Body of pancreas (tissue), 4 donors: ENCODE measurements at regions not wholly inside any gene's neighbourhood (a gene's known extent, or its start where the extent isn't known, plus 50 kb on each side); places are given as distances from the start of the nearest gene placed in this dataset.
"Not testable (repeated sequence)": the region's sequence is repeated elsewhere in the genome, so short reads cannot be mapped to it uniquely, and the experiment has no call there.

Experiments
- ATAC-seq: fragments of 150-250 bp; one replicate; pipeline ENCODE4 v1.9.1; 2016
- DNase-seq, 4 donors: peaks; one replicate each; pipeline ENCODE4 v3.0.0-alpha.2; 2019
- H3K27ac ChIP-seq, 4 donors: fragments of 200-600 bp; sonication (generic); 1 replicate in 3 of 4; 2 replicates in 1 of 4; pipeline versions ENCODE4 v1.5.1 to v1.6.1; 2016 to 2019; ENCODE audit warnings: mild to moderate bottlenecking in 1 of 4, mixed read lengths in 1 of 4, moderate library complexity in 1 of 4
- H3K27me3 ChIP-seq, 2 donors: fragments of 200-600 bp; sonication (generic); one replicate each; pipeline ENCODE4 v1.6.0; 2016; ENCODE audit warnings: mild to moderate bottlenecking in 1 of 2
- H3K36me3 ChIP-seq, 2 donors: fragments of 200-600 bp; sonication (generic); replicated peaks in 1 of 2; 2 replicates each; pipeline ENCODE4 v1.5.1; 2016; ENCODE audit warnings: low read depth in 2 of 2; ENCODE audit not compliant: insufficient read depth in 1 of 2
- H3K4me1 ChIP-seq: fragments of 200-600 bp; sonication (generic); one replicate; pipeline ENCODE4 v1.6.0; 2016
- H3K4me3 ChIP-seq, 2 donors: fragments of 200-600 bp; sonication (generic); 1 replicate in 1 of 2; 2 replicates in 1 of 2; pipeline ENCODE4 v1.5.1; 2016 to 2019
- H3K9me3 ChIP-seq, 3 donors: fragments of 200-600 bp; sonication (generic); 1 replicate in 2 of 3; 2 replicates in 1 of 3; pipeline ENCODE4 v1.5.1; 2016
- POLR2A ChIP-seq, 3 donors: fragments of 450-650 bp; IDR thresholded peaks; one replicate each; pipeline ENCODE4 v1.6.1; 2016; ENCODE audit warnings: antibody characterized with exemption in 3 of 3, mild to moderate bottlenecking in 2 of 3
- WGBS, 2 donors: methylation state at CpG; one replicate each; pipeline ENCODE4 v1.1.5; 2017; 5-methylcytosine and 5-hydroxymethylcytosine counted together
- intact Hi-C: fragments of 100-400 bp; cut with DNase I; formaldehyde crosslinking; loops from one replicate; pipeline ENCODE4 v1.15.1; 2023
- TF ChIP-seq, protein P1 (sequence below), 7 experiments: fragments of 450-650 bp in 4 of 7; fragments of 200-600 bp in 3 of 7; sonication (generic) in 3 of 7; IDR thresholded peaks; one replicate each; pipeline ENCODE4 v1.5.1; 2016 to 2019; ENCODE audit warnings: antibody characterized with exemption in 7 of 7

DNA sequence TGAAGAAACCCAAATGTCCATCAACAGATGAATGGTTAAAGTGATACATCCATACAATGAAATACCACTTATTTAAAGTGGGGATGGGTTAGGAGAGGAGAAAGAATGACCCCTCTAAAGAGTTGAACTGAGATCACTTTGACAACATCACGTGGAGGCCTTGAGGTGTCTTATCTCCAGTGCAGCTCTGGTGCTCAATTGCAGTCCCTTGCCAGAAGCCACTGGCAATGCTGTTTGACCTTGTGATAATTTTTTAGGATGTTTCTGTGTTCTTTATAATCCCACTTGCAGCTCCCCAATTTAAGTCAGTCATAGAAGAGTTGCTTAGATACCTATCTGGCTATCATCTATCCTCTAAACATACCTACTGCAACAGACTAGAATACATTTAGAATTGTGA lies 167.6 kb downstream of the ZNF648 start:
- 26 to 38% methylated on average over 1 of the region's 1 CpG for WGBS, 2 donors

DNA sequence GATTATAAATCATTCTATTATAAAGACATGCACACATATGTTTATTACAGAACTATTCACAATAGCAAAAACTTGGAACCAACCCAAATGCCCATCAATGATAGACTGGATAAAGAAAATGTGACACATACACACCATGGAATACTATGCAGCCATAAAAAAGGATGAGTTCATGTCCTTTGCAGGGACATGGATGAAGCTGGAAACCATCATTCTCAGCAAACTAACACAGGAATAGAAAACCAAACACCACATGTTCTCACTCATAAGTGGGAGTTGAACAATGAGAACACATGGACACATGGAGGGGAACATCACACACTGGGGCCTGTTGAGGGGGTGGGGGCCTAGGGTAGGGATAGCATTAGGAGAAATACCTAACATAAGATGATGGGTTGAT lies 168.4 kb downstream of the ZNF648 start:
- H3K36me3 ChIP-seq, H3K9me3 ChIP-seq, intact Hi-C loops, ATAC-seq, H3K4me3 ChIP-seq, DNase-seq, H3K4me1 ChIP-seq, H3K27me3 ChIP-seq, H3K27ac ChIP-seq: not testable (repeated sequence)

More for the DNA sequence above, 167.6 kb downstream of the ZNF648 start:
- Histone ChIP-seq H3K27me3 (no peaks in the 10 kb centered on the region), H3K27ac (no peak overlapping the region), H3K9me3 (no peaks in the 10 kb centered on the region), H3K4me1 (no peaks in the 10 kb centered on the region), H3K36me3 (no peaks in the 10 kb centered on the region), H3K4me3 (no peak overlapping the region)
- ATAC-seq (no peak), DNase-seq (no peak)
- TF ChIP-seq, protein P1, sequence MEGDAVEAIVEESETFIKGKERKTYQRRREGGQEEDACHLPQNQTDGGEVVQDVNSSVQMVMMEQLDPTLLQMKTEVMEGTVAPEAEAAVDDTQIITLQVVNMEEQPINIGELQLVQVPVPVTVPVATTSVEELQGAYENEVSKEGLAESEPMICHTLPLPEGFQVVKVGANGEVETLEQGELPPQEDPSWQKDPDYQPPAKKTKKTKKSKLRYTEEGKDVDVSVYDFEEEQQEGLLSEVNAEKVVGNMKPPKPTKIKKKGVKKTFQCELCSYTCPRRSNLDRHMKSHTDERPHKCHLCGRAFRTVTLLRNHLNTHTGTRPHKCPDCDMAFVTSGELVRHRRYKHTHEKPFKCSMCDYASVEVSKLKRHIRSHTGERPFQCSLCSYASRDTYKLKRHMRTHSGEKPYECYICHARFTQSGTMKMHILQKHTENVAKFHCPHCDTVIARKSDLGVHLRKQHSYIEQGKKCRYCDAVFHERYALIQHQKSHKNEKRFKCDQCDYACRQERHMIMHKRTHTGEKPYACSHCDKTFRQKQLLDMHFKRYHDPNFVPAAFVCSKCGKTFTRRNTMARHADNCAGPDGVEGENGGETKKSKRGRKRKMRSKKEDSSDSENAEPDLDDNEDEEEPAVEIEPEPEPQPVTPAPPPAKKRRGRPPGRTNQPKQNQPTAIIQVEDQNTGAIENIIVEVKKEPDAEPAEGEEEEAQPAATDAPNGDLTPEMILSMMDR (IDR thresholded peaks at IDR 0.05) = no peak
- no peak for TF ChIP-seq POLR2A (IDR thresholded peaks at IDR 0.05)
- intact Hi-C loops = no loop called here

DNA sequence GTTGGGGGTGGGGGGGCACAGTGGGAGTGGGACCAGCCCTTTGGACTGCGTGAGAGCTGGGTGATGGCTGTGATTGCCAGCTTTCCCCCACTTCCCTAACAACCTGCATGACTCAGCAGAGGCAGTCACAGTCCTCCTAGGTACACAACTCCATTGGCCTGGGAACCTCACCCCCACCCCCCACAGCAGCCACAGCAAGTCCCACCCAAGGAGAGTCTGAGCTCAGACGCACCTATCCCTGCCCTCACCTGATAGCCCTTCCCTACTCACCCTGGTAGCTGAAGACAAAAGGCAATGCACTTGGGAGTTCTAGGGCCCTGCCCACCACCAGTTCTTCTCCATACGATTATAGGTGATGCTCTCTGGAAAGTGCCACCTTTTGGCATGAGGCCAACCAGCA lies 188.9 kb downstream of the ZNF648 start:
- ATAC-seq = no peak
- 50 to 54% methylated on average over 2 to 3 of the region's 3 CpGs for WGBS, 2 donors
- Histone ChIP-seq H3K4me3 (no peak overlapping the region), H3K36me3 (no peaks in the 10 kb centered on the region), H3K27ac (no peak overlapping the region), H3K27me3 (no peaks in the 10 kb centered on the region), H3K4me1 (no peaks in the 10 kb centered on the region), H3K9me3 (peaks cover 0 to 16% (median 0%) of the 10 kb centered on the region in 3 donors)
- DNase-seq = no peak
- TF ChIP-seq, protein P1 (IDR thresholded peaks at IDR 0.05) = no peak
- intact Hi-C loops = no loop called here

DNA sequence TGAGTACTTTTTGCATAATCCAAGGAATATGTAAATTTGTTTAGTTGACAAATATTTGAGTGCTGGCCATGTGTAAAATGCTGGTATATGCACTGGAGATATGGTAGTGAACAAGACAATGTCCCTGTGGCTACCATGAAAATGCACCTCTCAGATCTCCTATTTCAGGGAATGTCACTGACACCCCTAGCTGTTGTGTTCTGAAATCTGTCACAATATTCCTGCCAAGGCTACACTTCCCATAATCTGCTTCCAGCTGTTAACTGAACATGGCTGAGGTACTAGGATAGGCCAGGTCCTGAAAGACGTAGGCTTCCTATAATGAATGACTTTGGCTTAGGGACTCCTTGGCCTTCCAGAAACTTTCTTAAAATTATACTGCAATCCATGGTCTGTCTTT lies 197.8 kb downstream of the ZNF648 start:
- intact Hi-C loops = no loop called here
- H3K9me3 ChIP-seq = no peaks in the 10 kb centered on the region
- H3K4me3 ChIP-seq = no peak overlapping the region
- DNase-seq = no peak
- H3K4me1 ChIP-seq = no peaks in the 10 kb centered on the region
- WGBS, 2 donors = 75 to 83% methylated on average over 1 of the region's 1 CpG
- H3K27me3 ChIP-seq = no peaks in the 10 kb centered on the region
- no peak for ATAC-seq
- no peak overlapping the region for H3K27ac ChIP-seq
- TF ChIP-seq, protein P1 (IDR thresholded peaks at IDR 0.05) = no peak
- no peak for TF ChIP-seq POLR2A (IDR thresholded peaks at IDR 0.05)
- H3K36me3 ChIP-seq = no peaks in the 10 kb centered on the region

DNA sequence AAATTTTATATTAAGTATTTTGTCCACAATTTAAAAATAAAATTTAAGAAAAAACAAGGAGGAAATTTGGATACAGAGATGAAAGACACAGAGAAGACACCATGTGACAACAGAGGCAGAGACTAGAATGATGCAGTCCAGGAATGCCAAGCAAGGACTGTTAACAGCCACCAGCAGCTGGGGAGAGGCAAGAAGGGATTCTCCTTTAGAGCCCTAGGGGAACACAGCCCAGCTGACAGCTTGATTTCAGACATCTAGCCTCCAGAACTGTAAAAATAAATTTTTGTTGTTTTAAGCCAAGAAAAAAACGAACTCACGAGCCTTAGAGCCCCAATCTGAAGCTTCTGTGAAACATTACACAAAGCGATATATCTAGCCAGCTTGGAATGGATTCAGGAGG lies 198.5 kb downstream of the ZNF648 start:
- Histone ChIP-seq H3K4me1 (no peaks in the 10 kb centered on the region), H3K27me3 (no peaks in the 10 kb centered on the region), H3K9me3 (no peaks in the 10 kb centered on the region), H3K36me3 (no peaks in the 10 kb centered on the region), H3K4me3 (no peak overlapping the region), H3K27ac (no peak overlapping the region)
- TF ChIP-seq, protein P1 (IDR thresholded peaks at IDR 0.05) = no peak
- no peak for TF ChIP-seq POLR2A (IDR thresholded peaks at IDR 0.05)
- DNase-seq (no peak), ATAC-seq (no peak)
- intact Hi-C loops = no loop called here
- 66 to 69% methylated on average over 3 of the region's 3 CpGs for WGBS, 2 donors
